Large intestine (tissue), 3 donors: ENCODE measurements at regions not wholly inside any gene's neighbourhood (a gene's known extent, or its start where the extent isn't known, plus 50 kb on each side); places are given as distances from the start of the nearest gene placed in this dataset.

ENCODE experiments used
- DNase-seq, 2 donors: peaks; one replicate each; pipeline versions ENCODE4 v3.0.0 to v3.0.0-alpha.2; 2013
- H3K27ac ChIP-seq: one replicate; pipeline ENCODE4 v1.5.1; 2013; ENCODE audit warnings: low read length
- H3K27me3 ChIP-seq: 2 replicates; pipeline ENCODE4 v1.6.1; 2013; ENCODE audit warnings: low read length; ENCODE audit not compliant: control insufficient read depth, insufficient read depth
- H3K36me3 ChIP-seq: 2 replicates; pipeline ENCODE4 v1.6.1; 2013; ENCODE audit warnings: low read length; ENCODE audit not compliant: control insufficient read depth, insufficient read depth
- H3K4me1 ChIP-seq: one replicate; pipeline ENCODE4 v1.6.1; 2013; ENCODE audit warnings: low read length; ENCODE audit not compliant: control insufficient read depth, insufficient read depth
- H3K4me3 ChIP-seq: one replicate; pipeline ENCODE4 v1.5.1; 2013; ENCODE audit warnings: low read length
- H3K9me3 ChIP-seq: one replicate; pipeline ENCODE4 v1.6.1; 2013; ENCODE audit warnings: mild to moderate bottlenecking, low read depth, low read length, moderate library complexity; ENCODE audit not compliant: control insufficient read depth
- WGBS: methylation state at CpG from one replicate; pipeline ENCODE4 v1.1.5; 2013; ENCODE audit warnings: low lambda C conversion rate; ENCODE audit not compliant: insufficient coverage; 5-methylcytosine and 5-hydroxymethylcytosine counted together

DNA sequence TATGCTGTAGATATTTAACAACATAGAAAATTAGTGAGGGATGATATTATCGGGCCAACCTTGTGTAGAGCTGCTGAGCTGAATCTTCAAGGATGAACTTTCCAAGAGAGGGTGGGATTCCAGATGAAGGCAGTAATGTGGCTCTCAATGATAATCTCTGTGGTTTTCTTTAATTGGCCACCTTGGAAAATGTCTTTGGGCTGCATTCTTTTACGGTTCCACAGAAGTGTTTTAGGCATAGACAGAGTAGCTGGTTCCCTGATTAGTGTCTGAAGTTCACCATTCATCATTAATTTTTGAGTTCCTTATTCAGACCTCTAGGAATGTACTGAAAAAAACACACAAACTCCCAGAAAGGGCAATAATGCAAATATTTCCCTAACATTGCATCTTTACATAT, 1566.9 kb upstream of the PIK3C3 start:
- H3K4me3 ChIP-seq: no peak overlapping the region
- H3K27me3 ChIP-seq: no peaks in the 10 kb centered on the region
- no peak for DNase-seq
- no peaks in the 10 kb centered on the region for H3K36me3 ChIP-seq
- WGBS: no CpG with 5 or more reads among the region's 2 CpGs
- H3K4me1 ChIP-seq: peaks cover 9% of the 10 kb centered on the region
- no peak overlapping the region for H3K27ac ChIP-seq
- no peaks in the 10 kb centered on the region for H3K9me3 ChIP-seq

DNA sequence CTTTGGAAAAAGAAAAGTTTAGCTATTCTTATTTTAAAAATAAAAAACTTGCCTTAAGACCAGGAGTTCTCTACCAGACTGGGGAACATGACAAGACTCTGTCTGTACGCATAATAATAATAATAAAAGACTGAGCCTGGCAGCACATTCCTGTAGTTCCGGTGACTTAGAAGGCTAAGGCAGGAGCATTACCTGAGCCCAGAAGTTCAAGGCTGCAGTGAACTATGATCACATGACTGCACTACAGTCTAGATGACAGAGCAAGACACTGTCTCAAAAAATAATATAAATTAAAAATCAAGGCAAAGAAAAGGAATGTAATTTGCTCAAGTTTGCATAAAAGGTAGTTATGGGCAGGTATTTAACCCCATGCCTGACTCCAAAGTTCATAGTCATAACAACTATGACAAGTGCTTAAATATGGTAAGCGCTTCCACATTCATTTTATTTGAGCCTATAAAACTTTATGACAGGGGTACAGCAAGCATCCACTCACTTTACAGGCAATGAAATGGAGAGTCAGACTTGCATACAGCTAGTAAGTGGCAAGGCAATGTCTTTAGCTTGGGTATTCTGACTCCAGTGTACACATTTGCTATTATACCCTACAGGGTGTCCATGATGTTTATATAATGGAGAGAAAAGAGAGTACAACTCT, 1567.8 kb upstream of the PIK3C3 start:
- DNase-seq: peak; percentile 44 to 65
- H3K36me3 ChIP-seq: no peaks in the 10 kb centered on the region
- WGBS: no CpG with 5 or more reads among the region's 3 CpGs
- H3K27ac ChIP-seq: peak overlapping the region; percentile 26
- peaks cover 9% of the 10 kb centered on the region for H3K4me1 ChIP-seq
- no peaks in the 10 kb centered on the region for H3K27me3 ChIP-seq
- H3K9me3 ChIP-seq: no peaks in the 10 kb centered on the region
- no peak overlapping the region for H3K4me3 ChIP-seq

DNA sequence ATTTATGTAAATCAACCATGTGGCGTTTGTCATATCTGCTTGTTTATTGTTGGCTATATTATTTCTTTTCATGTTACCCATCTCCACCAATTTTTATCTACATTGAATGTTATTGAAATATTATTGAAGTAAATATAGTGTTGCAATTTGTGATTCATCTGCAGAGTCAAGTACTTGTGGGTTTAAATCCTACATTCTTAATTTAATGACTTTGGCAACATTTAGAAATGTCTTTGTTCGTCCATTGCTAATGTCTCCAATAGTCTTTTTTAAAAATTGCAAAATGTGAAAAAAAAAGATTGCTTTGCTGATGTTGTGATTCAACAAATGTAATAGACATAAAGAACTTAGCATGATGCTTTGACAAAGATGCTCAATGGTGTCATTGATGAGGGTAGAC, 1572.8 kb upstream of the PIK3C3 start:
- 79% methylated on average over 2 of the region's 2 CpGs for WGBS
- no peak overlapping the region for H3K27ac ChIP-seq
- H3K4me3 ChIP-seq: no peak overlapping the region
- H3K4me1 ChIP-seq: peaks cover 9% of the 10 kb centered on the region
- DNase-seq: no peak
- no peaks in the 10 kb centered on the region for H3K9me3 ChIP-seq
- no peaks in the 10 kb centered on the region for H3K27me3 ChIP-seq
- no peaks in the 10 kb centered on the region for H3K36me3 ChIP-seq

DNA sequence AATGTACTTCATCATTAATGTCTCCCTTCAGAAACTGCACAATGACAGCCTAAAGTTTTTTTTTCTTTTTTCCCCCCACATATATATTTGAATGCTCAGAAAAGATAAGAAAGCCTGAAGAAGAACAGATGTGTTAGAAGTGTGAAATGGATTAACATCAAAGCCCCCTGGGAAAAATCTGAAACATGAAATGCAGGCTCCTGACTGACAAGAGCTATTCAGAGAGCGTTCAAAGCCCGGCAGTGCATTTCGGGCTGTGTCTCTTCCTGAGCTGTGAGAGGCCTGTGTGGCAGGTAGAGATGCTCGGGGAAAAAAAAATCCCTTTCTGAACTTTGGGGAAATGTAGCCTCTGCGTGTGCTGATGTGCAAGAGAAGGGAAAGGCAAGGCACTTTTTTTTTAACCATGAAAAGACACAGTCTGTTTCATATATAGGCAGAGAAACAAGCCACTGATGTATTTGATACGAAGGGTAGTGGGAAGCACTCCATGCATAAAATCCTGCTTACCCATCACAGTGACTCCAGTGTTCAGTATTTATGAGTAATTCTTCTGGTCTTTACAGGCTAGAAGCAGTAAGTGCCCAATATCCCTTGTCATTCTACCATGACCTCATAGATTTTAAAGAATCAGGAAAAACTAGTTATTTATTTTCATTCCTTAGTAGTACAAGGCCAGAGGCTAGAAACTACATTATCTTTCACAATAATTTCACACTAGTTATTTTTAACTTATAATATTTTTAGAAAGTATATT, 1574.2 kb upstream of the PIK3C3 start:
- no peaks in the 10 kb centered on the region for H3K27me3 ChIP-seq
- peaks cover 3% of the 10 kb centered on the region for H3K4me1 ChIP-seq
- no peak for DNase-seq
- no peaks in the 10 kb centered on the region for H3K36me3 ChIP-seq
- no peaks in the 10 kb centered on the region for H3K9me3 ChIP-seq
- H3K4me3 ChIP-seq: no peak overlapping the region
- no peak overlapping the region for H3K27ac ChIP-seq
- 82% methylated on average over 2 of the region's 6 CpGs for WGBS

DNA sequence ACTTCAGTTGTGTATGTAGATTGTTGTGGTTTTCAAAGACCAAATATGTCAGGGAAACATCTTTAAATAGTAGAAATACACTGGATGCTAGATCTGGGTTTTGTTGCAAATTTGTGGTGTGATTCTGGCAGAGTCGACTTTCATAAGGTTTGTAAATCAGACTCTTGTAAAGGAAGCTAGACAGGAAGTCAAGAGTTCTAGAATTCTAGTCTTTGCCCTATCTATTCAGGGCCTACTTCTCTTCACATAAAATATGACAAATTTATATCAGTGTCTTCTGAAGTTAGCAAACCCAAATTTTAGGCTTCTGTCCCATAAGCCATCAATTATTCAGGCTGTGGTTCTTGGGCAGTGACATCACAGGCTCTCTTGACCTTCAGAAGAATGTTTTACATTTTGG, 1579.2 kb upstream of the PIK3C3 start:
- WGBS: no CpG with 5 or more reads among the region's 1 CpG
- DNase-seq: no peak
- H3K27ac ChIP-seq: no peak overlapping the region
- no peaks in the 10 kb centered on the region for H3K27me3 ChIP-seq
- no peaks in the 10 kb centered on the region for H3K4me1 ChIP-seq
- H3K9me3 ChIP-seq: no peaks in the 10 kb centered on the region
- no peaks in the 10 kb centered on the region for H3K36me3 ChIP-seq
- no peak overlapping the region for H3K4me3 ChIP-seq

DNA sequence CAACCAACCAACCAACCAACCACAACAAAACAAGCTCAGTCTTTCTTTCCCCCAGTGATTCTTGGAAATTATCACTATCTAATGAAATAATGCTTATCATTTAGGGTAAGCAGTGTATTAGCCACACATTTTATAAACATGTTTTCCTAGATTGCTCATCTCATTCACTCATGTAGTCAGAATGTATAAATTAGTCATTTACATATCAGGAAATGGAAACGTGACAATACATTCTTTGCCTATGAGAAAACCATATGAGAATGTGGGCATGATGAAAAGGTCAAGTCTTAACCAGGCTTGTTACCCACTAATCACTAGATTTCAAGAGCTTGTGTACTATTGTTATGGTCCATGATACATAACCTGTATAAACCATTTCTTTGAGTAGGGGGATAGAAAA, 1583.4 kb upstream of the PIK3C3 start:
- no peaks in the 10 kb centered on the region for H3K27me3 ChIP-seq
- no peaks in the 10 kb centered on the region for H3K9me3 ChIP-seq
- no peak overlapping the region for H3K27ac ChIP-seq
- no peaks in the 10 kb centered on the region for H3K36me3 ChIP-seq
- 100% methylated on average over 1 of the region's 1 CpG for WGBS
- DNase-seq: no peak
- no peaks in the 10 kb centered on the region for H3K4me1 ChIP-seq
- no peak overlapping the region for H3K4me3 ChIP-seq

DNA sequence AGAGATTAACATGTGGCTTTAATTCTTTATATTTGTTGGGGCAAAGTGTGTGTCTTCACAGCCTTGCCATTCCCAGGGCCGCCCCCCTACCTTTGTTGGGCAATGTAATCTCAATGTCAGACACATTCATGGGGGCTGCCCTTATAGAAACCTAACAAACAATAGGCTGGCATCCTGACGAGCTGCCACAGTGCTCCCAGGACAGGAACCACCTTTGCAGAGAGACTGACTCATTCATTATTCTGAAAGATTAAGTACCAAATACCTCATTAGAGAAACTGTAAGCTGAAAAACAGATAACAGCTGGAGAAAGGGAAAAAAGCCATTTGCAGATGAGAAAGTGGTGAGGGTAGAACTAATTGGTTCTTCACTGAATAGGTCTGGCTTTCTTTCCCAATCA, 1587.5 kb upstream of the PIK3C3 start:
- H3K27me3 ChIP-seq: no peaks in the 10 kb centered on the region
- H3K4me1 ChIP-seq: no peaks in the 10 kb centered on the region
- H3K9me3 ChIP-seq: no peaks in the 10 kb centered on the region
- no peaks in the 10 kb centered on the region for H3K36me3 ChIP-seq
- DNase-seq: no peak
- H3K27ac ChIP-seq: no peak overlapping the region
- H3K4me3 ChIP-seq: no peak overlapping the region
- 100% methylated on average over 1 of the region's 2 CpGs for WGBS

DNA sequence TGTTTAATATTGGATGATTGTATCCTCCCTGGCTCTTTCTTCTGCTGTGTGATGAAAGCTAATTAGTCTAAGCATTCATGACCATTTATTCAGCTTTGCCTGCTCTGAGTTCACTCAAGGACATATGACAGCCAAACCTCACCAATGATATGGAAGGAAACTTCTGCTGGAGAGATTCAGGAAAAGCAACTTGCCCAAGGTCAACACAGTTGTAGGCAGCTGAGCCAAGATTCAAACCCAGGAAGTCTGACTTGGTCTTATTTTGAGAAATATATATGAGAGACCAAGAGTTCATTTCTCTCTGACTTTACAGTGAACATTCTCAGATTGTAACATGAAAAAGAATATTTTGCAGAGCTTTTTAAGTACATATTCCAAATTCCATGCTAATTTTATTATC, 1588.5 kb upstream of the PIK3C3 start:
- no peak for DNase-seq
- Histone ChIP-seq H3K27ac (no peak overlapping the region), H3K9me3 (no peaks in the 10 kb centered on the region), H3K27me3 (no peaks in the 10 kb centered on the region), H3K36me3 (no peaks in the 10 kb centered on the region), H3K4me3 (no peak overlapping the region), H3K4me1 (no peaks in the 10 kb centered on the region)

DNA sequence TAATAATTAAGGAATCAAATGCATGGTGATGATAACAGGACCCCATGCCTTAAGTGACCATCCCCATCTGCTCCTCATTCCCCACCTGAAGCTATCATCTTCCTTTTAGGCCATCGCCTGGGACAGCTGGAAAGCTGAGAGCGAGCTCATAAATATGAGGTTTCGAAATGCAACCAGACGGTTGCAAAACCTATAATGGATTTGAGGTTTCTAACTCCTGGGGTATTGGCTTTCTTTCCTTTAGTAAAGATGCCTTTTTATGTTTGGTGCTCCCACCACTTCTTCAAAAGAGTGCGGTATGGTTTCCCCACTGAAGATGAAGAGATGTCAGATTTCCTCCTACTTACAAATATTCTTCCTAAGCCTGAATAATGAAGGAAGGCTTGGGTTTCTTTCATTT, 1589.5 kb upstream of the PIK3C3 start:
- Histone ChIP-seq H3K4me3 (no peak overlapping the region), H3K27ac (no peak overlapping the region), H3K36me3 (no peaks in the 10 kb centered on the region), H3K9me3 (no peaks in the 10 kb centered on the region), H3K27me3 (no peaks in the 10 kb centered on the region), H3K4me1 (no peaks in the 10 kb centered on the region)
- WGBS: 100% methylated on average over 2 of the region's 5 CpGs
- no peak for DNase-seq

DNA sequence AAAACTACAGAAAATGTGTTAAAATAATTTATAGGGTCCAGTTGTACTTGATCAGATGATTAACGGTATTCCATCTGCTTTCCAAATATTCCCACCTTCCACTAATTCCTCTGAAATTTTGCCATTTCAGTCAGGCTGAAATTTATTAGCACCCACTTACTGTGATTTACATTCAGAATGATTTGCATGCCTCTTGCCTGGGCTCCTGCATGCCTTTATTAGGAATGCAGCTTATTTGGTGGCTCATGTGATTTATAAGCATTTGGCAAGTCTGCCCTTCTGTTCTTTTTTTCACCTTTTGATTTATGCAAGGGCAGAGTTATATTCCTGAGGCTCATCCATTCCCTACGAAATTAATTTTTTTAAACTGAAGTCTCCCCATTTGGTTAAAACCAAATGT, 1594.5 kb upstream of the PIK3C3 start:
- Histone ChIP-seq H3K36me3 (no peaks in the 10 kb centered on the region), H3K4me3 (no peak overlapping the region), H3K9me3 (no peaks in the 10 kb centered on the region), H3K27me3 (no peaks in the 10 kb centered on the region), H3K27ac (no peak overlapping the region), H3K4me1 (no peaks in the 10 kb centered on the region)
- DNase-seq: no peak
- 100% methylated on average over 2 of the region's 2 CpGs for WGBS

DNA sequence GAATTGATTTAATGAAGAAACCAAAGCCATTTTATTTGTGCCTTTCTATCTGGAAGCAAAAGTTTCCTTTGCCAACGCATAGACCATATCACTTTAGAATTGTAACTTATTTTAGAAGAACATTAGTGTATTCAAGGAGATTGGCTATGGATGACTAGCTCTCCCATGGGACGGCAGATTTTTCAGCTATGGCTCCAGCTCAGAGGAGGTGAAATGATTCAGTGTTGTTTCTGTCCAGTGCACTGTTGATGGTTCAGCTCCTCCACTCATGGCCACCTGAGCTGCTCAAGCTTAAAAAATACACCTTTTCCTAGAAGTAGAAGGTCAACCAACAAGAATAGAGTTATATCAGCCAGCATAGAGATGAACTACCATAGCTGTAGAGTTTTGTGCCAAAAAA, 1597.5 kb upstream of the PIK3C3 start:
- WGBS: no CpG with 5 or more reads among the region's 2 CpGs
- DNase-seq: no peak
- no peaks in the 10 kb centered on the region for H3K27me3 ChIP-seq
- H3K4me1 ChIP-seq: no peaks in the 10 kb centered on the region
- no peaks in the 10 kb centered on the region for H3K36me3 ChIP-seq
- H3K9me3 ChIP-seq: no peaks in the 10 kb centered on the region
- H3K27ac ChIP-seq: no peak overlapping the region
- no peak overlapping the region for H3K4me3 ChIP-seq
